Gastrocnemius medialis (tissue), 4 donors: ENCODE measurements at regions not wholly inside any gene's neighbourhood (a gene's known extent, or its start where the extent isn't known, plus 50 kb on each side); places are given as distances from the start of the nearest gene placed in this dataset.

Experiments
- ATAC-seq, 2 donors: fragments of 150-250 bp; one replicate each; pipeline ENCODE4 v1.9.1; 2016
- DNase-seq, 2 donors: peaks; one replicate each; pipeline ENCODE4 v3.0.0-alpha.2; 2019
- H3K27ac ChIP-seq, 4 donors: fragments of 200-600 bp; sonication (generic); 1 replicate in 1 of 4; 2 replicates in 3 of 4; pipeline ENCODE4 v1.5.1; 2016 to 2018; ENCODE audit warnings: mild to moderate bottlenecking in 2 of 4, moderate library complexity in 1 of 4
- H3K27me3 ChIP-seq, 3 donors: fragments of 200-600 bp; sonication (generic) in 2 of 3; 1 replicate in 1 of 3; 2 replicates in 2 of 3; pipeline versions ENCODE4 v1.5.1 to v1.6.0; 2016 to 2019; ENCODE audit warnings: mild to moderate bottlenecking in 1 of 3, moderate library complexity in 1 of 3
- H3K36me3 ChIP-seq, 2 donors: fragments of 200-600 bp; sonication (generic) in 1 of 2; one replicate each; pipeline ENCODE4 v1.5.1; 2017 to 2018
- H3K4me1 ChIP-seq, 2 donors: fragments of 200-600 bp; sonication (generic) in 1 of 2; one replicate each; pipeline ENCODE4 v1.5.1; 2016 to 2017; ENCODE audit warnings: mild to moderate bottlenecking in 2 of 2
- H3K4me3 ChIP-seq, 4 donors: fragments of 200-600 bp; sonication (generic) in 3 of 4; 1 replicate in 1 of 4; 2 replicates in 3 of 4; pipeline ENCODE4 v1.5.1; 2016 to 2019; ENCODE audit warnings: mild to moderate bottlenecking in 2 of 4
- H3K9me3 ChIP-seq, 3 donors: fragments of 200-600 bp; sonication (generic) in 2 of 3; 1 replicate in 1 of 3; 2 replicates in 2 of 3; pipeline ENCODE4 v1.5.1; 2016 to 2019
- POLR2A ChIP-seq, 2 donors: fragments of 450-650 bp; IDR thresholded peaks; one replicate each; pipeline ENCODE4 v1.6.1; 2017; ENCODE audit warnings: antibody characterized with exemption in 2 of 2, mild to moderate bottlenecking in 2 of 2, moderate library complexity in 2 of 2
- in situ Hi-C, 4 donors: fragments of 200-750 bp; cut with MboI; loops; one replicate each; pipeline versions ENCODE4 v1.15.0 to v1.8.0; 2017; ENCODE audit warnings: low sequenced_read_pairs in 4 of 4
- intact Hi-C: fragments of 100-400 bp; cut with DNase I; formaldehyde crosslinking; loops from one replicate; pipeline ENCODE4 v1.15.1; 2023; ENCODE audit warnings: low total_unique reads
- TF ChIP-seq, protein P1 (sequence below), 5 experiments: fragments of 450-650 bp in 3 of 5; fragments of 200-600 bp in 2 of 5; sonication (generic) in 2 of 5; IDR thresholded peaks in 4 of 5; conservative IDR thresholded peaks in 1 of 5; 1 replicate in 4 of 5; 2 replicates in 1 of 5; pipeline ENCODE4 v1.5.1; 2016 to 2019; ENCODE audit warnings: antibody characterized with exemption in 5 of 5, mild to moderate bottlenecking in 3 of 5, moderate library complexity in 3 of 5

DNA sequence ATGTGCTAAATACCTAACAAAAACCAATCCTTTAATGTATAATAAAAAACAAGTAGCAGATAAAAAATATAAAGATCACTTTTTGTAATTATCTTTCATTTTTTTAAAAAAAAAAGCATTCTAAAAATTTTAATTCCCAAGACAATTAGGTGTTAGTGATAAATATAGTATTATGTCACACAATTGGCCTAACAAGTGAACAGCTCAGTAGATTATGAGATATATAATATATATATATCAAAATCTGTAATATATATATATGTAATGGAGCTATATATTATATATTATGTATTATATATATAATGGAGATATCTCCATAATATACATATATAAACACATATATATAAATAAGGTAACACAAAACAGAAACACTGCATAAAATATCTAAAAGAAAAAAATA, 1531.1 kb upstream of the MIR17HG start:
- intact Hi-C loops, result no loop called here
- H3K27me3 ChIP-seq, result no peaks in the 10 kb centered on the region
- no peaks in the 10 kb centered on the region for H3K9me3 ChIP-seq
- no peaks in the 10 kb centered on the region for H3K4me1 ChIP-seq
- TF ChIP-seq, protein P1, sequence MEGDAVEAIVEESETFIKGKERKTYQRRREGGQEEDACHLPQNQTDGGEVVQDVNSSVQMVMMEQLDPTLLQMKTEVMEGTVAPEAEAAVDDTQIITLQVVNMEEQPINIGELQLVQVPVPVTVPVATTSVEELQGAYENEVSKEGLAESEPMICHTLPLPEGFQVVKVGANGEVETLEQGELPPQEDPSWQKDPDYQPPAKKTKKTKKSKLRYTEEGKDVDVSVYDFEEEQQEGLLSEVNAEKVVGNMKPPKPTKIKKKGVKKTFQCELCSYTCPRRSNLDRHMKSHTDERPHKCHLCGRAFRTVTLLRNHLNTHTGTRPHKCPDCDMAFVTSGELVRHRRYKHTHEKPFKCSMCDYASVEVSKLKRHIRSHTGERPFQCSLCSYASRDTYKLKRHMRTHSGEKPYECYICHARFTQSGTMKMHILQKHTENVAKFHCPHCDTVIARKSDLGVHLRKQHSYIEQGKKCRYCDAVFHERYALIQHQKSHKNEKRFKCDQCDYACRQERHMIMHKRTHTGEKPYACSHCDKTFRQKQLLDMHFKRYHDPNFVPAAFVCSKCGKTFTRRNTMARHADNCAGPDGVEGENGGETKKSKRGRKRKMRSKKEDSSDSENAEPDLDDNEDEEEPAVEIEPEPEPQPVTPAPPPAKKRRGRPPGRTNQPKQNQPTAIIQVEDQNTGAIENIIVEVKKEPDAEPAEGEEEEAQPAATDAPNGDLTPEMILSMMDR (IDR thresholded peaks at IDR 0.05 in 4 of 5, conservative IDR thresholded peaks at IDR 0.05 in 1 of 5), result no peak
- no peak for TF ChIP-seq POLR2A (IDR thresholded peaks at IDR 0.05)
- ATAC-seq (no peak), DNase-seq (no peak)
- in situ Hi-C loops, result no loop called here
- no peak overlapping the region for H3K27ac ChIP-seq
- no peak overlapping the region for H3K4me3 ChIP-seq
- no peaks in the 10 kb centered on the region for H3K36me3 ChIP-seq

DNA sequence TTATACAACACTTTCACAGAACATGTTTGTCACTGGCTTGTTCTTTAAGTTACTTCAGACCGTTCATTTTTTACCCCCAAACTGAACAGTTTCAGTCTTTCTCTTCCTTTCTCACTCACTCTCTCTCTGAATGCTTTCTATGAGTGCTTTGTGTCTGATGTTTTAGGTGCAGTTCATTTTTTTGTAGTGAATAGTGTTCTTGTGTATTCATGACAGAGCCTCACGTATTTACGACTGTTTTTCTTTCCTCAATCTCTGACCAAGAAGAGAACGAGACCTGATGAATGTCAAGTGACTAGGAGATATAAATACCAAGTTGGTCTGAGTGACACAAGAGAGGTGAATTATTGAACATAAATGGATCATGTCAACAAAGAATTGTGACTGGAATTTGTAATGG, 1525.0 kb upstream of the MIR17HG start:
- Histone ChIP-seq H3K27me3 (no peaks in the 10 kb centered on the region), H3K27ac (no peak overlapping the region), H3K9me3 (no peaks in the 10 kb centered on the region), H3K4me3 (no peak overlapping the region), H3K4me1 (no peaks in the 10 kb centered on the region), H3K36me3 (no peaks in the 10 kb centered on the region)
- TF ChIP-seq, protein P1 (IDR thresholded peaks at IDR 0.05 in 4 of 5, conservative IDR thresholded peaks at IDR 0.05 in 1 of 5), result no peak
- no peak for TF ChIP-seq POLR2A (IDR thresholded peaks at IDR 0.05)
- in situ Hi-C loops, result no loop called here
- intact Hi-C loops, result no loop called here
- DNase-seq (no peak), ATAC-seq (no peak)

DNA sequence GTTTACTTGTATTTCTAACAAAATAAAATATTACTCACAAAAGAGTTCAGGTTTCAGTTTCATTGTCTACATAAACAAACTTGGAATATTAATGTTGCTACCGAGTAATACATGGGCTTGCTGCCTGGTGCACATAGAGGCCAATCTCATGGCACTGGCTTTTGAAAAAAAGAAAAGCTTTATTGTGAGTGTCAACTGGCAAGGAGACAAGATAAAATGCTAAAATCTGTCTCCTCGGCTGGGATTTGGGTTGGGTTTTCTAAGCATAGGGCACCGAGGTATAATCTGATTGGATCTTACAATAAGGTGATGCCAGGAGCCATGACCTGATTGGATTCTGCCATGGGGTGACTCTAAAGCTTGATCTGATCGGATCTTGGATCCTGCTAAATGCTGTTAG, 1519.9 kb upstream of the MIR17HG start:
- TF ChIP-seq, protein P1 (IDR thresholded peaks at IDR 0.05 in 4 of 5, conservative IDR thresholded peaks at IDR 0.05 in 1 of 5), result no peak
- no peak for TF ChIP-seq POLR2A (IDR thresholded peaks at IDR 0.05)
- Histone ChIP-seq H3K27me3 (no peaks in the 10 kb centered on the region), H3K4me1 (no peaks in the 10 kb centered on the region), H3K9me3 (no peaks in the 10 kb centered on the region), H3K27ac (no peak overlapping the region), H3K4me3 (no peak overlapping the region), H3K36me3 (no peaks in the 10 kb centered on the region)
- ATAC-seq (no peak), DNase-seq (no peak)
- intact Hi-C loops (no loop called here), in situ Hi-C loops (no loop called here)

DNA sequence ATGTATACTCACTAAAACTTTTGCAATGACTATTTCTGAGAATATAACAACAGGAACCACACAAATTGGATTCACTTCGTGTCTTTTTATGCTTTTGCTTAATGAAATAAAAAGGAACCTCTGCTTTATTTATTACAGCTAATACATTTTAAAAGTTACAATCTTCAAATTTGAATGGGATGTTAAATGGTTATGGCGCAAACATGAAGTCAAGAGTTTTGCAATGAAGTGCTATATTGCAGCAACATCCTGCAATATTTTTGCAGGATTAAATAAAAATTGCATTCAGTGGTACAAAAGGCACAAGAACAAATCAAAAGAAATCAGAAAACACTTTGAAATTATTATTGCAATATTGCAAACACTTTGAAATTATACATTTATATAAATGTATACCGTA, 1519.0 kb upstream of the MIR17HG start:
- DNase-seq (no peak), ATAC-seq (no peak)
- in situ Hi-C loops, result no loop called here
- no peaks in the 10 kb centered on the region for H3K36me3 ChIP-seq
- no peaks in the 10 kb centered on the region for H3K27me3 ChIP-seq
- intact Hi-C loops, result no loop called here
- H3K4me3 ChIP-seq, result no peak overlapping the region
- no peak overlapping the region for H3K27ac ChIP-seq
- H3K4me1 ChIP-seq, result no peaks in the 10 kb centered on the region
- TF ChIP-seq, protein P1 (IDR thresholded peaks at IDR 0.05 in 4 of 5, conservative IDR thresholded peaks at IDR 0.05 in 1 of 5), result no peak
- TF ChIP-seq POLR2A (IDR thresholded peaks at IDR 0.05), result no peak
- no peaks in the 10 kb centered on the region for H3K9me3 ChIP-seq

DNA sequence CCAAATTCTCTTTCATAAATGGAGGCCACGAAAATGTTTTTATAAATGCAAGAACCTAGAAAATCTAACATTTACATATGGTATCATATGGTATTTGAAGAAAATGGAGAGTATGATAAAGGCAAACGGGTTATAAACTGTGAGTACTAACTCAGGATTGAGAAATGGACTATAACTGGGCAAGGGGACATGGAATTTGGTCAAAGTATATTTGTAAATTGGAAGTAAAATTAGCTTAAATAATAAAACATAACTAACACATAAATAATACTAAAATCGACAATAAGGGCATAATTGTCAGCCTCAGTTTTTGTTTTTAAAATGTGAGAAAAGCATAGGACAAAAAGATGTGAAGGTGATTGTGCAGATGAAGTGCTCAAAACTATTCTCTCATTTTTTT, 1516.3 kb upstream of the MIR17HG start:
- Histone ChIP-seq H3K36me3 (no peaks in the 10 kb centered on the region), H3K4me3 (no peak overlapping the region), H3K9me3 (no peaks in the 10 kb centered on the region), H3K27ac (no peak overlapping the region), H3K27me3 (no peaks in the 10 kb centered on the region), H3K4me1 (no peaks in the 10 kb centered on the region)
- intact Hi-C loops (no loop called here), in situ Hi-C loops (no loop called here)
- TF ChIP-seq POLR2A (IDR thresholded peaks at IDR 0.05), result no peak
- TF ChIP-seq, protein P1 (IDR thresholded peaks at IDR 0.05 in 4 of 5, conservative IDR thresholded peaks at IDR 0.05 in 1 of 5), result no peak
- ATAC-seq (no peak), DNase-seq (no peak)
